ENCODE measurements at regions not wholly inside any gene's neighbourhood (a gene's known extent, or its start where the extent isn't known, plus 50 kb on each side); places are given as distances from the start of the nearest gene placed in this dataset.

GRCh38 chr7:14960721-14961120, 58.2 kb upstream of the DGKB start:
- ChIA-PET POLR2A (no interaction called here), CTCF (ENCODE audit: low intra/inter-chr PET ratio, low total read pairs) (no interaction called here)
- H3K4me3 ChIP-seq (replicated peaks in 1 of 3; ENCODE audit: insufficient read depth in 1 of 3, low read depth in 2 of 3, low read length in 3 of 3): no peak overlapping the region
- H3K27ac ChIP-seq (ENCODE audit: extremely low read length, insufficient read depth, low read length): no peak overlapping the region
- TF ChIP-seq ZNF777 (CRISPR knock-in tag; IDR thresholded peaks at IDR 0.05) (no peak), TARDBP (CRISPR knock-in tag; IDR thresholded peaks at IDR 0.05) (no peak), NRL (CRISPR knock-in tag; IDR thresholded peaks at IDR 0.05; ENCODE audit: borderline replicate concordance) (no peak), ZNF121 (CRISPR knock-in tag; IDR thresholded peaks at IDR 0.05) (no peak), MLLT10 (CRISPR knock-in tag; IDR thresholded peaks at IDR 0.05) (no peak), MIER3 (CRISPR knock-in tag; IDR thresholded peaks at IDR 0.05; ENCODE audit: borderline replicate concordance) (no peak), POLR2A (IDR thresholded peaks at IDR 0.05; ENCODE audit: insufficient read depth in 1 of 2, low read depth in 2 of 2, low read length in 2 of 2) (no peak)
- TF ChIP-seq, protein P1, sequence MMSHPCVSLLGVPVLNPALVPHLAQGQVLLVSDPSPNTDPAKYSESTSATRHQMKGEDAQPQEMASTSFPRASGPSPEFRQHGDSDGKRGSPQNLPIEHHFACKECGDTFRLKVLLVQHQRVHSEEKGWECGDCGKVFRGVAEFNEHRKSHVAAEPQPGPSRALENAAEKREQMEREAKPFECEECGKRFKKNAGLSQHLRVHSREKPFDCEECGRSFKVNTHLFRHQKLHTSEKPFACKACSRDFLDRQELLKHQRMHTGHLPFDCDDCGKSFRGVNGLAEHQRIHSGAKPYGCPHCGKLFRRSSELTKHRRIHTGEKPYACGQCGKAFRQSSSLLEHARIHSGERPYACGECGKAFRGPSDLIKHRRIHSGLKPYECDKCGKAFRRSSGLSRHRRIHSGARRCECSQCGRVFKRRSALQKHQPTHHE (CRISPR knock-in tag; IDR thresholded peaks at IDR 0.05; ENCODE audit: borderline replicate concordance): no peak
- H4K20me1 ChIP-seq (ENCODE audit: insufficient read depth, low read length): no peaks in the 10 kb centered on the region
- H3K9me3 ChIP-seq (ENCODE audit: low read length): no peaks in the 10 kb centered on the region
- no peak overlapping the region for H3K9ac ChIP-seq (ENCODE audit: insufficient read depth, low read depth, low read length)
- intact Hi-C loops (cut with micrococcal nuclease; ENCODE audit: unreplicated experiment): no loop called here
- in situ Hi-C loops (cut with HindIII; ENCODE audit: extremely low pct_ligation_motif_present, low pct_unique_long_range_greater_than_20kb): no loop called here
- H3K4me2 ChIP-seq (ENCODE audit: low read depth, low read length): no peak overlapping the region
- BruUV-seq (replicated peaks): no TSS peak
- ATAC-seq (no peak), FAIRE-seq (no peak), DNase-seq (ENCODE audit: low spot score) (no peak)
- no peaks in the 10 kb centered on the region for H3K36me3 ChIP-seq (replicated peaks in 1 of 2; ENCODE audit: control insufficient read depth in 1 of 2, insufficient read depth in 2 of 2, low read length in 2 of 2)
- no peaks in the 10 kb centered on the region for H3K4me1 ChIP-seq (ENCODE audit: insufficient read depth, low read length)
- WGBS (ENCODE audit: low lambda C conversion rate): 4% methylated on average over 3 of the region's 3 CpGs
- H3K79me2 ChIP-seq (ENCODE audit: insufficient read depth, low read length): no peaks in the 10 kb centered on the region
- H3K27me3 ChIP-seq (ENCODE audit: control insufficient read depth in 1 of 2, insufficient read depth in 2 of 2, low read length in 2 of 2): no peaks in the 10 kb centered on the region
- no peak overlapping the region for H2AFZ ChIP-seq (ENCODE audit: low read length)

DNA sequence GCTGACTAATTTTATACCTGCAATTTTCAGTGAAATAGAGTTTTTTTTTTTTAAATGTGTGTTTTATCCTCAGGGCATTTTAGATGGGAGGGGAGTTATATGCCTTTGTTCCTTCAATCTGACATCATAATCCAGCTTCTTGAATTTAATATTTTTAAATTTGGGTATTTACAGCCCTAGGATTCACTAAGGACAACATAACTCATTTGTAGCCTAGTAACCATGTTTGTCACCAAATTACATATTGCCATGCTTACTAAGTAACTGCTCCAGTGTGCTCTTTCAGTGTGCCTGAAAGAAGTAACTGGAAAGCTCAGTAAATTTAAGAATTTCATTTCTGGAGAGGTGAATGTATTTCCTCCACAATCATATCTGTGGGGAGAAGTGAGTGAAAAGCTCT, 56.8 kb upstream of the DGKB start:
- ChIA-PET CTCF (ENCODE audit: low intra/inter-chr PET ratio, low total read pairs) (no interaction called here), POLR2A (no interaction called here)
- Histone ChIP-seq H3K9me3 (ENCODE audit: low read length) (no peaks in the 10 kb centered on the region), H3K79me2 (ENCODE audit: insufficient read depth, low read length) (no peaks in the 10 kb centered on the region), H3K4me1 (ENCODE audit: insufficient read depth, low read length) (no peaks in the 10 kb centered on the region), H2AFZ (ENCODE audit: low read length) (no peak overlapping the region), H4K20me1 (ENCODE audit: insufficient read depth, low read length) (no peaks in the 10 kb centered on the region), H3K27me3 (ENCODE audit: control insufficient read depth in 1 of 2, insufficient read depth in 2 of 2, low read length in 2 of 2) (no peaks in the 10 kb centered on the region), H3K36me3 (replicated peaks in 1 of 2; ENCODE audit: control insufficient read depth in 1 of 2, insufficient read depth in 2 of 2, low read length in 2 of 2) (no peaks in the 10 kb centered on the region), H3K4me3 (replicated peaks in 1 of 3; ENCODE audit: insufficient read depth in 1 of 3, low read depth in 2 of 3, low read length in 3 of 3) (no peak overlapping the region), H3K4me2 (ENCODE audit: low read depth, low read length) (no peak overlapping the region), H3K27ac (ENCODE audit: extremely low read length, insufficient read depth, low read length) (no peak overlapping the region), H3K9ac (ENCODE audit: insufficient read depth, low read depth, low read length) (no peak overlapping the region)
- TF ChIP-seq, protein P2, sequence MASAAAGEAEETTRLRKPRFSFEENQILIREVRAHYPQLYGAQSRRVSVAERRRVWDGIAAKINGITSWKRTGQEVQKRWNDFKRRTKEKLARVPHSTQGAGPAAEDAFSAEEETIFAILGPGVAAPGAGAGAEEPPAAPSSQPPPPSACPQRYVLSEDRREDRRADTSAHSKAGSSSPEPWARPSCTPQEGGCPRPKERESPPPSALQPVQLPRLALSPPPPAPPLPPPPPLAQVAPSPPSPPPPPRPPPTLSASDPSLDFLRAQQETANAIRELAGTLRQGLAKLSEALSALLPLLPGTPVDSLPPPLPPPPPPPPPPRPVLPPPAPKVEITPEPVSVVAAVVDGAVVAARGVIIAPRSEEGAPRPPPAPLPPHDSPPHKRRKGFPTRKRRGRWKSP (CRISPR knock-in tag; IDR thresholded peaks at IDR 0.05): no peak
- TF ChIP-seq ATF7-NPFF (CRISPR knock-in tag; IDR thresholded peaks at IDR 0.05; ENCODE audit: low read depth) (no peak), KLF15 (CRISPR knock-in tag; IDR thresholded peaks at IDR 0.05; ENCODE audit: borderline replicate concordance) (no peak), THYN1 (CRISPR knock-in tag; IDR thresholded peaks at IDR 0.05; ENCODE audit: borderline replicate concordance, low read depth) (no peak), SP1 (IDR thresholded peaks at IDR 0.05) (no peak), SP1 (CRISPR knock-in tag; IDR thresholded peaks at IDR 0.05) (no peak)
- TF ChIP-seq, protein P3, sequence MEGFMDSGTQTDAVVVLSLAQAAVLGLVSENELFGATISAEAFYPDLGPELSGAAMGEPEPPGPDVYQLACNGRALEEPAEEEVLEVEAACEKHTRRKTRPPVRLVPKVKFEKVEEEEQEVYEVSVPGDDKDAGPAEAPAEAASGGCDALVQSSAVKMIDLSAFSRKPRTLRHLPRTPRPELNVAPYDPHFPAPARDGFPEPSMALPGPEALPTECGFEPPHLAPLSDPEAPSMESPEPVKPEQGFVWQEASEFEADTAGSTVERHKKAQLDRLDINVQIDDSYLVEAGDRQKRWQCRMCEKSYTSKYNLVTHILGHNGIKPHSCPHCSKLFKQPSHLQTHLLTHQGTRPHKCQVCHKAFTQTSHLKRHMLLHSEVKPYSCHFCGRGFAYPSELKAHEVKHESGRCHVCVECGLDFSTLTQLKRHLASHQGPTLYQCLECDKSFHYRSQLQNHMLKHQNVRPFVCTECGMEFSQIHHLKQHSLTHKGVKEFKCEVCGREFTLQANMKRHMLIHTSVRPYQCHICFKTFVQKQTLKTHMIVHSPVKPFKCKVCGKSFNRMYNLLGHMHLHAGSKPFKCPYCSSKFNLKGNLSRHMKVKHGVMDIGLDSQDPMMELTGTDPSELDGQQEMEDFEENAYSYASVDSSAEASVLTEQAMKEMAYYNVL (CRISPR knock-in tag; IDR thresholded peaks at IDR 0.05; ENCODE audit: borderline replicate concordance): no peak
- DNase-seq (ENCODE audit: low spot score) (no peak), FAIRE-seq (no peak), ATAC-seq (no peak)
- in situ Hi-C loops (cut with HindIII; ENCODE audit: extremely low pct_ligation_motif_present, low pct_unique_long_range_greater_than_20kb) (no loop called here), intact Hi-C loops (cut with micrococcal nuclease; ENCODE audit: unreplicated experiment) (no loop called here)
- BruUV-seq (replicated peaks): no TSS peak

Data from HepG2 (cell line).